Hepatocyte (in vitro differentiated cells): ENCODE measurements at regions not wholly inside any gene's neighbourhood (a gene's known extent, or its start where the extent isn't known, plus 50 kb on each side); places are given as distances from the start of the nearest gene placed in this dataset.

Experiments used
- DNase-seq: peaks from one replicate; pipeline ENCODE4 v3.0.0-alpha.2; 2016; ENCODE audit warnings: low spot score
- H2AFZ ChIP-seq: fragments of 200-600 bp; sonication (generic); 2 replicates; pipeline ENCODE4 v1.6.0; 2016; ENCODE audit warnings: antibody characterized with exemption, mild to moderate bottlenecking
- H3K27ac ChIP-seq: fragments of 200-600 bp; sonication (generic); 2 replicates; pipeline ENCODE4 v1.5.1; 2016; ENCODE audit warnings: mild to moderate bottlenecking
- H3K27me3 ChIP-seq: fragments of 200-600 bp; sonication (generic); 2 replicates; pipeline ENCODE4 v1.6.1; 2016
- H3K36me3 ChIP-seq: fragments of 200-600 bp; sonication (generic); replicated peaks from 2 replicates; pipeline ENCODE4 v1.5.1; 2016; ENCODE audit warnings: low read depth; ENCODE audit not compliant: insufficient read depth
- H3K4me1 ChIP-seq: fragments of 200-600 bp; sonication (generic); 2 replicates; pipeline ENCODE4 v1.5.1; 2016; ENCODE audit warnings: mild to moderate bottlenecking, moderate library complexity; ENCODE audit not compliant: insufficient read depth
- H3K4me2 ChIP-seq: fragments of 200-600 bp; sonication (generic); 2 replicates; pipeline ENCODE4 v1.6.0; 2016
- H3K4me3 ChIP-seq: fragments of 200-600 bp; sonication (generic); 2 replicates; pipeline ENCODE4 v1.5.1; 2016; ENCODE audit warnings: mild to moderate bottlenecking
- H3K79me2 ChIP-seq: fragments of 200-600 bp; sonication (generic); 2 replicates; pipeline ENCODE4 v1.6.0; 2017; ENCODE audit warnings: mild to moderate bottlenecking
- H3K9me2 ChIP-seq: fragments of 200-600 bp; sonication (generic); replicated peaks from 2 replicates; pipeline ENCODE4 v1.6.0; 2017; ENCODE audit warnings: mild to moderate bottlenecking; ENCODE audit not compliant: insufficient read depth
- H3K9me3 ChIP-seq: fragments of 200-600 bp; sonication (generic); 2 replicates; pipeline ENCODE4 v1.5.1; 2016; ENCODE audit warnings: low read depth, mild to moderate bottlenecking
- H4K20me1 ChIP-seq: fragments of 200-600 bp; sonication (generic); 2 replicates; pipeline ENCODE4 v1.6.0; 2016; ENCODE audit warnings: mild to moderate bottlenecking; ENCODE audit not compliant: insufficient read depth, poor library complexity, severe bottlenecking
- CTCF ChIP-seq: fragments of 200-600 bp; sonication (generic); IDR thresholded peaks from 2 replicates; pipeline ENCODE4 v1.5.1; 2016; ENCODE audit warnings: antibody characterized with exemption, mild to moderate bottlenecking; ENCODE audit not compliant: poor library complexity
- EZH2 ChIP-seq: fragments of 200-600 bp; sonication (generic); IDR thresholded peaks from 2 replicates; pipeline ENCODE4 v1.6.1; 2016; ENCODE audit warnings: antibody characterized with exemption, mild to moderate bottlenecking, borderline replicate concordance
- EZH2phosphoT487 ChIP-seq: fragments of 200-600 bp; sonication (generic); IDR thresholded peaks from one replicate; pipeline ENCODE4 v1.6.1; 2018; ENCODE audit warnings: antibody characterized with exemption, mild to moderate bottlenecking, low read depth, moderate library complexity; ENCODE audit not compliant: unreplicated experiment, severe bottlenecking
- WGBS: methylation state at CpG from one replicate; pipeline ENCODE4 v1.1.6; 2016; ENCODE audit warnings: low lambda C conversion rate; ENCODE audit errors: missing lambda C conversion rate; 5-methylcytosine and 5-hydroxymethylcytosine counted together

- WGBS: 61% methylated on average over 2 of the region's 2 CpGs
- H3K9me2 ChIP-seq: no peaks in the 10 kb centered on the region
- no peaks in the 10 kb centered on the region for H3K79me2 ChIP-seq
- H3K4me3 ChIP-seq: no peak overlapping the region
- no peak overlapping the region for H3K4me2 ChIP-seq
- no peaks in the 10 kb centered on the region for H3K4me1 ChIP-seq
- no peaks in the 10 kb centered on the region for H4K20me1 ChIP-seq
- H3K9me3 ChIP-seq: no peaks in the 10 kb centered on the region
- H2AFZ ChIP-seq: no peak overlapping the region
- DNase-seq: no peak
- peaks cover 3% of the 10 kb centered on the region for H3K27me3 ChIP-seq
- no peaks in the 10 kb centered on the region for H3K36me3 ChIP-seq
- H3K27ac ChIP-seq: no peak overlapping the region
- no peak for TF ChIP-seq EZH2
Observed at GRCh38 chr22:22048318-22048942, 65.8 kb upstream of the TOP3B start.

GRCh38 chr22:22047776-22048175 lies 65.2 kb upstream of the TOP3B start:
- no peaks in the 10 kb centered on the region for H3K9me3 ChIP-seq
- H3K4me3 ChIP-seq: no peak overlapping the region
- WGBS: 70% methylated on average over 4 of the region's 4 CpGs
- no peaks in the 10 kb centered on the region for H4K20me1 ChIP-seq
- H3K36me3 ChIP-seq: no peaks in the 10 kb centered on the region
- no peak overlapping the region for H3K4me2 ChIP-seq
- no peak for DNase-seq
- no peak for TF ChIP-seq EZH2
- TF ChIP-seq EZH2phosphoT487: no peak
- no peak for TF ChIP-seq CTCF
- no peaks in the 10 kb centered on the region for H3K79me2 ChIP-seq
- no peak overlapping the region for H2AFZ ChIP-seq
- no peaks in the 10 kb centered on the region for H3K9me2 ChIP-seq
- peaks cover 3% of the 10 kb centered on the region for H3K27me3 ChIP-seq
- no peak overlapping the region for H3K27ac ChIP-seq
- no peaks in the 10 kb centered on the region for H3K4me1 ChIP-seq

- H3K4me2 ChIP-seq: no peak overlapping the region
- no peaks in the 10 kb centered on the region for H3K36me3 ChIP-seq
- no peak overlapping the region for H3K4me3 ChIP-seq
- no peaks in the 10 kb centered on the region for H3K9me3 ChIP-seq
- H3K4me1 ChIP-seq: no peaks in the 10 kb centered on the region
- no peak overlapping the region for H2AFZ ChIP-seq
- H3K9me2 ChIP-seq: no peaks in the 10 kb centered on the region
- no peaks in the 10 kb centered on the region for H4K20me1 ChIP-seq
- DNase-seq: no peak
- 70% methylated on average over 3 of the region's 3 CpGs for WGBS
- H3K27ac ChIP-seq: no peak overlapping the region
- no peak for TF ChIP-seq EZH2
- TF ChIP-seq CTCF: no peak
- H3K79me2 ChIP-seq: no peaks in the 10 kb centered on the region
- H3K27me3 ChIP-seq: peaks cover 3% of the 10 kb centered on the region
Observed at GRCh38 chr22:22047266-22047665, 64.7 kb upstream of the TOP3B start.

- Histone ChIP-seq H3K27me3 (peaks cover 3% of the 10 kb centered on the region), H3K9me3 (no peaks in the 10 kb centered on the region), H3K9me2 (no peaks in the 10 kb centered on the region), H3K4me2 (no peak overlapping the region), H2AFZ (no peak overlapping the region), H3K4me1 (no peaks in the 10 kb centered on the region), H4K20me1 (no peaks in the 10 kb centered on the region), H3K36me3 (no peaks in the 10 kb centered on the region), H3K27ac (no peak overlapping the region), H3K4me3 (no peak overlapping the region), H3K79me2 (no peaks in the 10 kb centered on the region)
- no peak for DNase-seq
- 51% methylated on average over 3 of the region's 3 CpGs for WGBS
- TF ChIP-seq CTCF: no peak
- no peak for TF ChIP-seq EZH2phosphoT487
- no peak for TF ChIP-seq EZH2
Observed at GRCh38 chr22:22046370-22046769, 63.8 kb upstream of the TOP3B start.
